Stimulated activated CD4-positive, alpha-beta T cell treated with anti-CD3 and anti-CD28 coated beads, TNF-alpha, amount 100 ng/mL, for 4 hours (primary cell): ENCODE measurements at regions not wholly inside any gene's neighbourhood (a gene's known extent, or its start where the extent isn't known, plus 50 kb on each side); places are given as distances from the start of the nearest gene placed in this dataset.
"Not testable (repeated sequence)": the region's sequence is repeated elsewhere in the genome, so short reads cannot be mapped to it uniquely, and the experiment has no call there.

ENCODE experiments used
- DNase-seq, 3 experiments: peaks; one replicate each; pipeline ENCODE4 v3.0.0-alpha.2; 2020; ENCODE audit warnings: low read depth in 3 of 3

GRCh38 chr17:64785011-64785421, 122.9 kb upstream of the SMURF2 start:
- DNase-seq = no peak

GRCh38 chr17:64784353-64785010, 122.4 kb upstream of the SMURF2 start:
- DNase-seq = no peak

- no peak for DNase-seq
Measured at GRCh38 chr17:64783556-64784352, 121.6 kb upstream of the SMURF2 start.

- DNase-seq = no peak
Measured at GRCh38 chr17:64783031-64783461, 120.9 kb upstream of the SMURF2 start.

GRCh38 chr17:64781810-64782555, 119.9 kb upstream of the SMURF2 start:
- DNase-seq = no peak

- DNase-seq = peak in 1 of 3 experiments; percentile 21
Measured at GRCh38 chr17:64781014-64781756, 119.1 kb upstream of the SMURF2 start.

GRCh38 chr17:64780096-64781013, 118.2 kb upstream of the SMURF2 start:
- DNase-seq = peak; percentile 47 to 69 (median 58)

- no peak for DNase-seq
Measured at GRCh38 chr17:64779376-64780095, 117.4 kb upstream of the SMURF2 start.

GRCh38 chr17:64779098-64779375, 116.9 kb upstream of the SMURF2 start:
- DNase-seq = not testable (repeated sequence)

- no peak for DNase-seq
Measured at GRCh38 chr17:64778240-64779097, 116.4 kb upstream of the SMURF2 start.

- no peak for DNase-seq
Measured at GRCh38 chr17:64777415-64778239, 115.5 kb upstream of the SMURF2 start.

GRCh38 chr17:64776720-64777414, 114.8 kb upstream of the SMURF2 start:
- DNase-seq = peak; percentile 29 to 58 (median 46)

- DNase-seq = no peak
Measured at GRCh38 chr17:64775701-64776570, 113.8 kb upstream of the SMURF2 start.

GRCh38 chr17:64774888-64775540, 112.9 kb upstream of the SMURF2 start:
- no peak for DNase-seq

GRCh38 chr17:64773836-64774761, 112.0 kb upstream of the SMURF2 start:
- DNase-seq = no peak
